ENCODE measurements at regions not wholly inside any gene's neighbourhood (a gene's known extent, or its start where the extent isn't known, plus 50 kb on each side); places are given as distances from the start of the nearest gene placed in this dataset.

GRCh38 chr4:135210341-135210740 is 1008.8 kb upstream of the PABPC4L start:
- no peak for TF ChIP-seq CTCF (IDR thresholded peaks at IDR 0.05; ENCODE audit: borderline replicate concordance, extremely low read depth, insufficient read depth)
- no peaks in the 10 kb centered on the region for H3K9me3 ChIP-seq (ENCODE audit: control insufficient read depth in 2 of 3, insufficient read depth in 1 of 3, low read length in 3 of 3)

GRCh38 chr4:135207531-135207930 is 1005.9 kb upstream of the PABPC4L start:
- H3K27me3 ChIP-seq (ENCODE audit: control insufficient read depth, insufficient read depth, low read length), result no peaks in the 10 kb centered on the region
- DNase-seq (no peak), FAIRE-seq (no peak)
- intact Hi-C loops (cut with DNase I), result no loop called here
- H3K4me1 ChIP-seq (ENCODE audit: control insufficient read depth in 2 of 3, insufficient read depth in 2 of 3, low read depth in 1 of 3, low read length in 3 of 3), result no peaks in the 10 kb centered on the region
- H3K9ac ChIP-seq (ENCODE audit: low read length in 3 of 3), result no peak overlapping the region
- TF ChIP-seq CTCF (IDR thresholded peaks at IDR 0.05; ENCODE audit: borderline replicate concordance, extremely low read depth, insufficient read depth), result no peak
- H3K36me3 ChIP-seq (ENCODE audit: control insufficient read depth in 2 of 3, insufficient read depth in 3 of 3, low read length in 3 of 3), result no peaks in the 10 kb centered on the region
- H3K4me3 ChIP-seq (ENCODE audit: low read length in 3 of 3), result no peak overlapping the region
- no peak overlapping the region for H3K27ac ChIP-seq (ENCODE audit: low read depth in 2 of 2, low read length in 2 of 2)
- H3K9me3 ChIP-seq (ENCODE audit: control insufficient read depth in 2 of 3, insufficient read depth in 1 of 3, low read length in 3 of 3), result no peaks in the 10 kb centered on the region

More at GRCh38 chr4:135210341-135210740, 1008.8 kb upstream of the PABPC4L start:
- Histone ChIP-seq H3K27me3 (ENCODE audit: control insufficient read depth, insufficient read depth, low read length) (no peaks in the 10 kb centered on the region), H3K9ac (ENCODE audit: low read length in 3 of 3) (no peak overlapping the region), H3K27ac (ENCODE audit: low read depth in 2 of 2, low read length in 2 of 2) (no peak overlapping the region), H3K4me1 (ENCODE audit: control insufficient read depth in 2 of 3, insufficient read depth in 2 of 3, low read depth in 1 of 3, low read length in 3 of 3) (no peaks in the 10 kb centered on the region), H3K4me3 (ENCODE audit: low read length in 3 of 3) (peak overlapping the region in 1 of 3 donors; percentile 14), H3K36me3 (ENCODE audit: control insufficient read depth in 2 of 3, insufficient read depth in 3 of 3, low read length in 3 of 3) (no peaks in the 10 kb centered on the region)
- DNase-seq, result peak in 2 of 5 donors; percentile 6 to 8
- no peak for FAIRE-seq
- intact Hi-C loops (cut with DNase I), result no loop called here

- FAIRE-seq (no peak), DNase-seq (no peak)
- intact Hi-C loops (cut with DNase I), result no loop called here
- Histone ChIP-seq H3K9me3 (ENCODE audit: control insufficient read depth in 2 of 3, insufficient read depth in 1 of 3, low read length in 3 of 3) (no peaks in the 10 kb centered on the region), H3K9ac (ENCODE audit: low read length in 3 of 3) (no peak overlapping the region), H3K27me3 (ENCODE audit: control insufficient read depth, insufficient read depth, low read length) (no peaks in the 10 kb centered on the region), H3K27ac (ENCODE audit: low read depth in 2 of 2, low read length in 2 of 2) (no peak overlapping the region), H3K36me3 (ENCODE audit: control insufficient read depth in 2 of 3, insufficient read depth in 3 of 3, low read length in 3 of 3) (no peaks in the 10 kb centered on the region), H3K4me3 (ENCODE audit: low read length in 3 of 3) (no peak overlapping the region), H3K4me1 (ENCODE audit: control insufficient read depth in 2 of 3, insufficient read depth in 2 of 3, low read depth in 1 of 3, low read length in 3 of 3) (no peaks in the 10 kb centered on the region)
- TF ChIP-seq CTCF (IDR thresholded peaks at IDR 0.05; ENCODE audit: borderline replicate concordance, extremely low read depth, insufficient read depth), result no peak
Measured at GRCh38 chr4:135204311-135204710, 1002.7 kb upstream of the PABPC4L start.

GRCh38 chr4:135201081-135201480 is 999.5 kb upstream of the PABPC4L start:
- no peak overlapping the region for H3K27ac ChIP-seq (ENCODE audit: low read depth in 2 of 2, low read length in 2 of 2)
- intact Hi-C loops (cut with DNase I), result no loop called here

More at GRCh38 chr4:135201081-135201480, 999.5 kb upstream of the PABPC4L start:
- DNase-seq, result no peak
- Histone ChIP-seq H3K36me3 (ENCODE audit: control insufficient read depth in 2 of 3, insufficient read depth in 3 of 3, low read length in 3 of 3) (no peaks in the 10 kb centered on the region), H3K9me3 (ENCODE audit: control insufficient read depth in 2 of 3, insufficient read depth in 1 of 3, low read length in 3 of 3) (no peaks in the 10 kb centered on the region), H3K4me1 (ENCODE audit: control insufficient read depth in 2 of 3, insufficient read depth in 2 of 3, low read depth in 1 of 3, low read length in 3 of 3) (no peaks in the 10 kb centered on the region), H3K9ac (ENCODE audit: low read length in 3 of 3) (no peak overlapping the region), H3K27me3 (ENCODE audit: control insufficient read depth, insufficient read depth, low read length) (no peaks in the 10 kb centered on the region), H3K4me3 (ENCODE audit: low read length in 3 of 3) (no peak overlapping the region)
- TF ChIP-seq CTCF (IDR thresholded peaks at IDR 0.05; ENCODE audit: borderline replicate concordance, extremely low read depth, insufficient read depth), result no peak
- FAIRE-seq, result no peak
